NCI-H2227 (cell line): ENCODE measurements at regions not wholly inside any gene's neighbourhood (a gene's known extent, or its start where the extent isn't known, plus 50 kb on each side); places are given as distances from the start of the nearest gene placed in this dataset.

ENCODE experiments used
- DNase-seq: peaks from one replicate; lab custom pipeline; 2025; ENCODE audit not compliant: unreplicated experiment; lab: John Stamatoyannopoulos, UW

DNA sequence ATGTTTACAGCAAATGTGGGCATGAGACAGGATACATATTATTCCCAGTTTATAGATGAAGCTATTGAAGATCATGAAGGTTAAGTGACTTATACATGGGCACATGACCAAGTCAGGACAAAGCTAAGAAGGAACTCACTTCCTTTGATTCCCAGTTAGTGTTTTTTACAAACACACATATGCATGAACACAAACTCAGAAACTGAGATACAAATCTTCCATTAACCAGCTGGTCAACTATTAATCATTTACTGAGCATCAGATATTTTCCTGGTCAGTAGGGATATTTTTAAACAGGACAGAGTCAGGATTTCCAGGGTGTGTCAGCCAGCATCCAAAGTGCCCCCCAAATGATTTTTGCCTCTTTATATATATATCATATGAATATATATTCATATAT is 222.2 kb downstream of the OGFRL1 start:
- DNase-seq: no peak

DNA sequence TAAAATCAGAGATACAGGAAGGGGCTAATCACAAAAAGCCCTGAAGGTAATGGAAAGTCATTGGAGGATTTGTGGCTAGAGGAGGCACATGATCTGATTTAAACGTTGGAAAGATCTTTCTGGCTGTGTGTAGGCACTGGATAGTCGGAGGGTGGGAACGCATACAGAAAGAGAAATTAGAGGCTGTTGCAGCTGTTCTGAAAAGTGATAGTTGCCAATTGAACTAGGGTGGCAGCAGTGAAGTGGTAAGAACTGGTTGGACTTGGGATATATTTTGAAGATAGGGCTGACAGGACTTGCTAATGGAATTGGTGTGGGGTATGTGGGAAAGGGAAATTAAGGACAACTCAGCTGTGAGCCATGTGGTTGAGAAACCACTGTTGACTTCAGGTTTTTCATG is 223.6 kb downstream of the OGFRL1 start:
- DNase-seq: no peak

DNA sequence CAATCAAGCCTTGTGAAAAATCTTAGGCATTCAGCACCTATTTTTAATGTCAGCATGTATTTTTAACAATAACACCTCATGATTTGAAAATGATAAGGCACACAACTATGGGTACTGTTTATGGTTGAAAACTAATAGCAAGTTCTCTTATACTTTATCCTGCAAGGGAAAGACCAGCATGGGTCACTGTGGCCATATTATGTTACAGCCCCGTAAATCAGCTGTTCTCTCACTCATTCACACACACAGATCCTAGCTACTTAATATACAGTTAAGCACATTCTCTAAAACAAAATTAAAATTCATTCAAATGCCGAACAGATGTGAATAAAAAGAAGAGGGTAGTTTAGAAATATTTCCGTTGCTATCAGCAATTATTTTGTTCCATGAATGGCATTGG is 224.4 kb downstream of the OGFRL1 start:
- no peak for DNase-seq

DNA sequence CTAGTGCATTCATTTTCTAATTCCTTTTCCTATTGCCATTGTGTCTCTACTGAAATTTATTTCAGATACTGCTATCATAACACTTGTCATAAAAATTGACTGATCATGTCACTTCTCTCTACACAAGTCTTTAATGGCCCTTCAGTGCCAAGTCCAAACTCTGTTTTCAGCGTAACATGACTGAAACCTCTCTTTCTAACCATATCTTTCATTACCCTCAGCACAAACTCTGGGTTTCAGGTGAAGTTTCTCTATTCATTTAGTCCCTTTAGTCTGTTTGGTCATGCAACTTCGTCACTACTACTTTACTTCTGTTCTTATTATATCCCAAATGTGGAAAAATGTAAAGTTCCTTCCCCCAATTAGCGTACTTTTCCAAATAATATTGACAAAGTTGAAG is 234.9 kb downstream of the OGFRL1 start:
- DNase-seq: no peak

DNA sequence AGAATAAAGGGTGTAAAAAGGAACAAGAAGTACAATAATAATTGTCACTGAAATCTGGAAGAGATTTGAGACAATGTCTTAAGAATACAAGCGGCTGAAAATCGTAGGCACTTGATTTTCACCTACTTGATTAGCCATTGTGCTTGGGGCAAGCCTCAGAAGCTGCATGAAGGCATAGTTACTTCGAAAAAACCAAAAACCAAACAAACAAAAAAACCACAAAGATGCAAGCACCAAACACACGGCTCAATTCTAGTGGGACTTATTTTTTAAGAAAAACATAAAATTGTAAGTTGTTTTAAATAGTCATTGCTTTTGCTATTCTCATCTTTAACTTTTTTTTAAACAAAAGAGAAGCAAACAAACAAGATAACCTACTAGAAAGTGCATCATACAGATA is 235.6 kb downstream of the OGFRL1 start:
- no peak for DNase-seq

DNA sequence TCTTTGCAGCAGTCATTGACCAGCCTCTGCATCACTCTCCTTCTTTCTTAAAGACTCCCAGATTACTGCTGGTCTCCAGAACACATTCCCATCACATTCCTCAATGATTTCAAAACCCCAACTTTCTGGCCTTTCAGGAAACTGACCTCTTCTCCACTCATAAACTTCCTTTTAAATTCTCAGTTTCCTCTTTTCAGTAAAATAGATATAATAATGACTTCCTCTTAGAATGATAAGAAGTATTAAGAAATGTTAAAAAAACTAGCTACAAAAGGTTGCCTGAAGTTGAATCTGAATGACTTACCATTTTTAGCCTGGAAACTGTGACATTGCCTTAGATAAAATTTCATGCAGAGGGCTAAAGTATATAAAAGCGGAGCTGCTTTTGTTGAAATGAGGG is 239.3 kb downstream of the OGFRL1 start:
- DNase-seq: no peak

DNA sequence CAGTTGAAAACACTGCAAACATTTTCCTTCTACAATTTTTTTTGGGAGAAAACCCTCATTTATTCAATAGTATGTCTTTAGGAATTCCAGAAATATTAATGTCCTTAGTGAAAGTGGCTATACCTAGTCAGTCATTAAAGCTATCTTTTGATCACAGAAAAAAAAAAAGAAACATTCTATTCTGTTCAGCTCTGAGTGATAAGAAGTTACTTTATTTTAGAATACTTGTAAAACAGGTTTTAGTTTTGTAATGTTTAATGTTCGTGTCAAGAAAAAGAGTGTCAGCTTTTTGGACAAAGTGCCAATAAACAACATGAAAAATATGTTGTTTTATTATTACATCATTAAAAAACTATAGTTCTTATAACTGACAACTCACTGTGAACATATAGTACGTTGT is 240.4 kb downstream of the OGFRL1 start:
- DNase-seq: no peak

DNA sequence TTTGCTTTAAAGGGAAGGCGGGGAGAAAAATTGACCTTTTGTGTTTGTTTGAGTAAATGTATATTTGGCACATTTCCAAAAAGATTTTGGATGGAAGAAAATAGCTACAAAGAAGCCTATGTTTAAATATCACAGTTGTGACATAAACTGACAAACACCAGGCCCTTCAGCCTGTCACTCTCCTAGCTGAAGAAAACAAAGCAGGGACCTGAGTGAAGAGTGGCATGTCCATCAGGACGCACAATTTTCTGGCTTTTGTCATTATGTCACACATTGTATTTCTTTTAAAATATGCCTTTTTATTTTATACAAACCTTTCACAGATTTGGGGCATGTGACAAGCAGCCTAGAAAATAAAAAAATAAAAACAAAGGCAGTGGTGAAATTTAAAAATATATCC is 241.2 kb downstream of the OGFRL1 start:
- DNase-seq: peak; percentile 59

DNA sequence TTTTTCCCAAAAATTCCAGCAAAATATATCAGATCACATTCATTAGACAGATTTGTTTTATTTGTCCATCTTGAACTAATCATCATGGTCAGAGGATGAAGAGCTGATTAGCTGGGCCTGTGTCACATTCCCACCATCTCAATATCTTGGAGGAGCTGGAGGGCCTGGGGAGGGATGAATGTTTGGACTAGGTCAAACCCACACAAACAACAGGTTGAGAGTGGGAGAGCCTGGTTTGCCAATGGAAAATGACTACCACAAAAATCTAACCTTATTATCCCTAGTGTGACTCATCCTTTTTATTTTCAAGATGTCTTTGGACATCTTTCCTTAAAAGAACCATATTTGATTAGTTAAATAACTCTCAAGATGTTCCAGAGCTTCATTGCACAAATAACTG is 242.4 kb downstream of the OGFRL1 start:
- DNase-seq: no peak

DNA sequence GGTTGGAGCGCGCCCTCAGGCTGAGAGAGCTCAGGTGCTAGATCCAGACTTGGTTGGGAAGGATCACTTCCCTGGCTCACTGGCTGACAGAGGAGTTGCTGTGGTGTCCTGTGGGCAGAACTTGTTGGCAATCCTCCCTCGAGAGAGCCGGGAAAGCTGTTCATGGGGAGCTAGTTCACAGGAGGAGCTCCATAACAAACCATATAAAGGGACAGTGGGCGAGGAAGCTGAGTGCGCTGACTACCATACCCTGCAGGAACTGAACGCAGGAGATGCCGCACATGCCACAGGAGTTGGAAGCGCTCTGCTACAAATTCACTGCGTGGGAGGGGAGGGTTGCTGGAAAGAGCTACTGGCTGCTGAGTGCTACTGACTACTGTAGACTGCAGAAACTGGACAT is 243.2 kb downstream of the OGFRL1 start:
- no peak for DNase-seq

DNA sequence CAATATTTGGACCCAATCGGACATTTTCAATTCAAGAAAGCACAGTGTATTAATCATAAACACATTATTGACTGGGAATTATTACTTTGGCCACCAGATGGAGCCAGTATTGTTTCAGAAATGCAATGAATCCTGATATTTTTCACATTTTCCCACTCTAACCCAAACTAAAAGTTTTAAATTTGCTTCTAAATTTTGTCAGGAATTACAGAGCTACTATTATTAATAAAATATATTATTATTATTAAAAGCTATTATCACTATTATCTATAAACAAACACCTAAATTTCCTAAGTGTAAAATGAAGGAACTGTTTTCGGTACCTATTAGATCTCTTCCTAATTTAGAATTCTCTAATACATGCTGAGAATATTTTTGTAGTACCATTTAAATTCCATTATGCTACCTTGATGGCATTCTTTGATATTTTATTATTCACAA is 245.3 kb downstream of the OGFRL1 start:
- peak; percentile 36 for DNase-seq

DNA sequence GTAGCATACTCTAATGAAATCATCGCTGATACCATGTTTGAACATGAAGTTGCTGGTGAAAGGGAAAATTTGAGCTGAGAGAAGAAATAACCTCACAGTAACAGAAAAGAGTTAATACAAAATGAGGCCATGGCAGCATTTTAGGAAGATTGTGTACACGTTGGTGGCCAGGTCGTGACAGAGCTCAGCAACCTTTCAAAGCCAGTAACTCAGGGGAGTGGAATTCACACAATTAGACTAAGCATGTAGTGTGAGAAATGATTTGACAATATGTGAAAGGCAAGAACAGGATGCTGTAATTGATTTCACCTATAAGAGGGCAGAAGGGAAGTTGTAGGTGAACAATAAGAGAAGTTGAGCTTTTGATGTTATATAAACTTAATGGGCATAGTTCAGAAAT is 246.3 kb downstream of the OGFRL1 start:
- no peak for DNase-seq

DNA sequence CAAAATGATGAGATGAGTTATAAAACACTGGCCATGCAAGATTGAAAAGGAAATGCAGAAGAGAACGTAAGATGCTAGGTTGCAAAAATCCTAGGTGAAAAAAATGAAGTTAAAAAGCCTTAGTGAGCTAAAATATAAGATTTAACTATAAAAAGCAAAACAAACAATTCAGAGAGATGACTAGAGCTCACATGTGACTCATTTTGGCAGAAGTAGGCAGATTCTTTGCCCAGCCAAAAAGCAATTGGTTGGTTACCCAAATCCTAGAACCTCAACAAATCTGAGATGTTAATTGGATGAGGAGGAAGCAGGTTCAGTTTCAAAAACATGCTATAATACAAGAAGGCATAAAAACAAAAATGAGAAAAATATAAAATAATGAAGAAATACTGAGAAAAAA is 249.1 kb downstream of the OGFRL1 start:
- no peak for DNase-seq

DNA sequence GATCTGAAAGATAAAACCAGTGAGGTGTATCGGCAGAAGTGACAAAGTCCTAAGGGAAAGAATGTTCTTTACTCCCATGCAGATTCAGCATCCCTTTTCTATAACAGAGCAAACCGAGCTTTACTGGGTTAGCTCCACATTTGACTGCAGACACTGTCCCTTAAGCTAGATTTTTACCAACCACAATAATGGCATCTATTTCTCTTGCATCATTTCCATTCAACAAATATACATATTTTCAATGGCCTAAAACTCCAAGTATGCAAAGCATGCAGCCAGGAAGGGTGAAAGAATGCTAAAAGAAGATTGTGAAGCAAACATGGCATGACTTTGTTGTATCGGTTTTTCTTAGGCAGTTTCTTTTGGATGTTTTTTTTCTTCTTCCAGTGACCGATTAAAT is 255.4 kb downstream of the OGFRL1 start:
- DNase-seq: no peak

DNA sequence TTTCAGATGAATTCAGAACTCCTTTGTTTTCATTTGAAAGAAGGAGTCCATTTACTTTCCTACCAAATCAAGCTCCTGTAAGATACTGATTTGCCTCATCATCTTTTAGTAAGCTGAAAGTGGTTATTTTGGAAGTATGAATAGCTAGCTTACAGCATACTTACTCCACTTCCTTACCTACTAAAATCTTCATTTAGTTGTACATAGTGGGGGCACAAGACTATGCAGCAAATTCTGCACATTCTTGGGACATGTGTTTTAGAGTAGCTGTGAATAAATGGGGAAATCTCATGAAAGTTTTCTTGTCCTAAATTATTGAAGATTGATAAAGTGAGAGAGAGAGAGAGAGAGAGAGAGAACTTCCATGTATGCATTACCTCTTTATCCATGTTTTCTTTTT is 256.3 kb downstream of the OGFRL1 start:
- no peak for DNase-seq

DNA sequence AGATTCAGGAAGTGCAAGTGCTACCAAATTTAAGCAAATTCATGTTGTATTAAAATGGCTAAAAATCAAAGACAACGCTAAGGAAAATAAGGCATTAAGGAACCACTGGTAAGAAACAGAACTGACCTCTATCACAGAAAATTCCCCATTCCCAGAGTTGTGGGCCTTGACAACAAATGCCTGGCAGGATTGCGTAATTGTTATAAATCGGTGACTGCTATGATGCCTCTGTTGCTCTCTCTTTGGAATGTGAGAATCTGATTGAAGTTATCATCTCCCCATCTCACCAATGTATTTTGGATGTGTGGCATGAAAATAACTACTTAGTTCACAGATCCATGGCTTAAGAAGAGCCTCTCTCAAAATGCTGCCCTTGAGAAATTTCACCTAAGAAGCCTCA is 257.3 kb downstream of the OGFRL1 start:
- no peak for DNase-seq

DNA sequence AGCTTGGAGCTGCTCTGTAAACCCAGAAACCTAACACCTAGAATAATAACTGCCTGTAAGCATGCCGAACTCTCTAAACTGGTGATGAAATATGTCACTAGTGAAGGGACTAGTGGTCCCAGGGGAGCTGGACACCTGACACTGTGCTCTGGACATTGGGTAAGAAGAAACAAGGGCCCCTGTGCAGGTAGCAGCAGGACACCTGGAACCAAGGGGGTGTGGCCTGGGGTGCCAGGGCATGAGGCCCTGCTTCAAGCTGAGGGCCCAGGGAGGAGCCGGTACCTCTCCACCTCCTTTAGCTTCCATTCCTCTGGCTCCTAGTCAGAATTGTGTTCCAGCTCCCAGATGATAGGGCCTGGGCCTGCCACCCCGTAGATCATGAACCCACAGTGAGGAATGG is 263.2 kb downstream of the OGFRL1 start:
- DNase-seq: no peak

DNA sequence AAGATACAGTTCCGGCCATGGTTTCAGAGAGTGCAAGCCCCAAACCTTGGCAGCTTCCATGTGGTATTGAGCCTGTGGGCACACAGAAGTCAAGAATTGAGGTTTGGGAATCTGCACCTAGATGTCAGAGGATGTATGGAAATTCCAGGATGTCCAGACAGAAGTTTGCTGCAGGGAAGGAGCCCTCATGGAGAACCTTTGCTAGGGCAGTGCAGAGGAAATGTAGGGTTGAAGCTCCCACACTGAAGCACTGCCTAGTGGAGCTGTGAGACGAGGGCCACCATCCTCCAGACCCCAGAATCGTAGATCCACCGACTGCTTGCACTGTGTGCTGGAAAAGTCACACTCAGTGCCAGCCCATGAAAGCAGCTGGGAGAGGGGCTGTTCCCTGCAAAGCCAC is 267.5 kb downstream of the OGFRL1 start:
- no peak for DNase-seq

DNA sequence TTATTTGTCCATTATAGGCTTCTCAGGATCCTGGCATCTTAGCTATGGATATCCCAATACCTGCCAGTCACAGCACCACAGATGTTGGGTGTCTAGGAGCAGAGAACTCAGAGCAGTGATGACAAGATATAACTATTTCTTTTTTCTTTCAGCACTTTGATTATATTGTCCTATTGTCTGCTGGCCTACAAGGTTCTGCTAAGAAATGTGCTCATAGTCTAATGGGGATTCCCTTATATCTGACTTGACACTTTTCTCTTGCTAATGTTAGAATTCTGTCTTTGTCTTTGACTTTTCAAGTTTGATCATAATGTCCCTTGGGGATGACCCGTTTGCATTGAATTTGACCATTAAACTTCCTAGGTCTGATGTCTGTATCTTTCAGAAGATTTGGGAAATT is 270.4 kb downstream of the OGFRL1 start:
- no peak for DNase-seq

DNA sequence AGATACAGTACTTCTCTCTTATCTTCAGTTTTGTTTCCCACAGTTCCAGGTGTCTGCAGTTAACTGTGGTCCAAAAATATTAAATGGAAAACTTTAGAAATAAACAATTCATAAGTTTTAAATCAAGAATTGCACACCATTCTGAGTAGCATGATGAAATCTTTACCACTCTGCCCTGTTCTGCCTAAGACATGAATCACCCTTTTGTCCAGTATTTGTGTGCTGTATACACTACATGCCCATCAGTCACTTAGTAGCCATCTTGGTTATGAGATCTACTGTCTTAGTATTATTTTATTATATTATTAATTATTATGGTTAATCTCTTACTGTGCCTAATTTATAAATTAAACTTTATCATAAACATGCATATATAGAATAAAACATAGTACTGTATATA is 279.0 kb downstream of the OGFRL1 start:
- no peak for DNase-seq

DNA sequence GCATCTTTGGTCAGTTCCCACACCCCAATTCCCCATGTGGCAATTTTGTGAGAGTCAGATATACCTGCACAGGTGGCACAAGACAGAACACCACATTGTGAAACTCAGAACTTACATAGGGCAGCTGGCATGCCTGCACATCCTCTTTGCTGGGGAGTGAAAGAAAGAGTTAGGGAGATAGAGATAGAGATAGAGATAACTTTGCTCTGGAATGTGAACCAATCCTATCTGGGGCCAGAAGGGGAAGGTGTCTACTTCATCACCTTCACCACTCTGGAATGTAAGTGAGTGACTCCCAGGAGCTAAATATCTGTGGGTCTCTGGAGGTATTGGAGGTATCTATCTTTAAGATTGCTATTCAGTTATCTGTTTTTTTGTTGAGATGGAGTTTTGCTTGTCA is 289.2 kb downstream of the OGFRL1 start:
- DNase-seq: no peak

DNA sequence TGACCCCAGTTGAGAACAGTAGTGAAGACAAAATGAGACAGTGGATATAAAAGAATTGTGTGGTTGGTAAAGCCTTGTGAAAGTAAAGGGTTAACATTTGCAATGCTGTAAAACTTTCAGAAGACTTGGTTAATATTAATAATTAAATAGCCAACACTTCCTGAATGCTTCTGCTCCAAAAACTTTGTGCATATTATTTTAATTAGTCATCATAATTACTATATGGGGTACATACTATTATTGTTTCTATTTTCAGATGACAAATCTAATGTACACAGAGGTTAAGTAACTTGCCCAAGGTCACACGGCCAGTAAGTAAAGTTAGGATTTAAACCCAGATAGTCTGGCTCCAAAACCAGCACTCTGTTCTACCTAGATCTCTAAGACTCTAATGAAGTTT is 291.3 kb downstream of the OGFRL1 start:
- no peak for DNase-seq

DNA sequence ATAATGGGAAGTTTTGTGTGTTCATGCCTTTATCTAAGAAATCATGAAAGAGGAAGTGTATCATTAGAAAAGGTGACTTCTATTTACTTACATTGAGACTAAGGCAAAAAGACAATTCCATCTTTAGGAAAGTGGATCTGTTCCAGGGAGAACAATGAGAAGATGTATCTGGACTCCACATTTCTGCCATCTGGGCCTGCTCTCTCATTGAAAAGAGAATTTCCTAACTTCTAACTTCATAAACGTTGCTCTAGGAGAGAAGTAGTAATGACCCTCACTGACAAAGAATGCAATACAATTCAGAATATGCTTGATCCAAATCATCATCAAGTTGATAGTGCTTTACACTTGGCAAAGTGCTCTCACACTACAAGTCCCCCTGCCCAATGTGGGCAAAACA is 294.2 kb downstream of the OGFRL1 start:
- no peak for DNase-seq
